Upper lobe of left lung (tissue), 4 donors: ENCODE measurements at regions not wholly inside any gene's neighbourhood (a gene's known extent, or its start where the extent isn't known, plus 50 kb on each side); places are given as distances from the start of the nearest gene placed in this dataset.

Experiments
- CTCF ChIP-seq, 6 experiments: fragments of 450-650 bp in 4 of 6; fragments of 200-600 bp in 2 of 6; sonication (generic) in 2 of 6; IDR thresholded peaks; one replicate each; pipeline ENCODE4 v1.5.1; 2016 to 2019; ENCODE audit warnings: antibody characterized with exemption in 6 of 6
- POLR2A ChIP-seq, 4 donors: fragments of 450-650 bp; IDR thresholded peaks; one replicate each; pipeline ENCODE4 v1.5.1; 2016 to 2017; ENCODE audit warnings: antibody characterized with exemption in 4 of 4, mild to moderate bottlenecking in 2 of 4

- no peak for TF ChIP-seq CTCF (IDR thresholded peaks at IDR 0.05)
- TF ChIP-seq POLR2A (IDR thresholded peaks at IDR 0.05): no peak
These were observed 230.1 kb downstream of the CBLN1 start for GRCh38 chr16:49051576-49051975.
